SK-N-SH (cell line): ENCODE measurements at regions not wholly inside any gene's neighbourhood (a gene's known extent, or its start where the extent isn't known, plus 50 kb on each side); places are given as distances from the start of the nearest gene placed in this dataset.

Experiments used
- CTCF ChIA-PET: fragments of 300-600, 350-600 bp; formaldehyde crosslinking; extraction: SDS; loops from one replicate; lab custom pipeline; 2021; lab: Yijun Ruan, JAX
- POLR2A ChIA-PET: fragments of 350-600 bp; sonication (Branson Sonifier 250); formaldehyde crosslinking; extraction: SDS; loops from one replicate; lab custom pipeline; 2020; ENCODE audit warnings: antibody characterized with exemption, inconsistent platforms; lab: Yijun Ruan, JAX
- DNase-seq: peaks from one replicate; pipeline ENCODE4 v3.0.0; 2012
- H2AFZ ChIP-seq: fragments of 200-600 bp; sonication (generic); 2 replicates; pipeline ENCODE4 v1.8.1; 2016; ENCODE audit warnings: antibody characterized with exemption, mild to moderate bottlenecking, low read depth
- H3F3A ChIP-seq: fragments of 200-600 bp; sonication (generic); replicated peaks from 2 replicates; pipeline ENCODE3; 2016; ENCODE audit warnings: antibody characterized with exemption, mild to moderate bottlenecking; ENCODE audit not compliant: insufficient read depth
- H3K27ac ChIP-seq, 2 experiments: fragments of 200-500 bp in 1 of 2; fragments of 200-600 bp in 1 of 2; sonication (Bioruptor generic) in 1 of 2; sonication (generic), shearing (Covaris generic) in 1 of 2; 2 replicates each; pipeline versions ENCODE4 v1.5.1 to v1.6.1; 2014 to 2016; ENCODE audit warnings: low read depth in 2 of 2, inconsistent platforms in 1 of 2, low read length in 1 of 2, mild to moderate bottlenecking in 1 of 2, mixed read lengths in 1 of 2
- H3K27me3 ChIP-seq: fragments of 200-600 bp; sonication (generic), shearing (Covaris generic); 2 replicates; pipeline ENCODE4 v1.6.1; 2016; ENCODE audit warnings: mixed run types; ENCODE audit not compliant: insufficient read depth
- H3K36me3 ChIP-seq, 2 experiments: fragments of 200-500 bp in 1 of 2; fragments of 200-600 bp in 1 of 2; sonication (Bioruptor generic) in 1 of 2; sonication (generic) in 1 of 2; replicated peaks in 1 of 2; 2 replicates each; pipeline versions ENCODE3 to v1.5.1; 2014 to 2016; ENCODE audit warnings: low read length in 1 of 2, mild to moderate bottlenecking in 1 of 2; ENCODE audit not compliant: insufficient read depth in 2 of 2, control insufficient read depth in 1 of 2
- H3K4me1 ChIP-seq, 2 experiments: fragments of 200-500 bp in 1 of 2; fragments of 200-600 bp in 1 of 2; sonication (Bioruptor generic) in 1 of 2; sonication (generic), shearing (Covaris generic) in 1 of 2; 2 replicates each; pipeline versions ENCODE4 v1.5.1 to v1.6.1; 2014 to 2016; ENCODE audit warnings: low read depth in 1 of 2, low read length in 1 of 2, mixed run types in 1 of 2; ENCODE audit not compliant: insufficient read depth in 2 of 2, control insufficient read depth in 1 of 2
- H3K4me2 ChIP-seq: fragments of 200-600 bp; sonication (generic), shearing (Covaris generic); 2 replicates; pipeline ENCODE4 v1.6.1; 2017; ENCODE audit warnings: mixed run types
- H3K4me3 ChIP-seq, 2 experiments: fragments of 200-500 bp in 1 of 2; fragments of 200-600 bp in 1 of 2; sonication (Bioruptor generic) in 1 of 2; sonication (generic), shearing (Covaris generic) in 1 of 2; 2 replicates each; pipeline versions ENCODE4 v1.5.1 to v1.8.1; 2014 to 2016; ENCODE audit warnings: low read depth in 2 of 2, inconsistent platforms in 1 of 2, low read length in 1 of 2, mild to moderate bottlenecking in 1 of 2, mixed read lengths in 1 of 2, moderate library complexity in 1 of 2
- H3K79me2 ChIP-seq: fragments of 200-600 bp; sonication (generic); 2 replicates; pipeline ENCODE4 v1.8.1; 2017; ENCODE audit warnings: mild to moderate bottlenecking; ENCODE audit not compliant: insufficient read depth
- H3K9ac ChIP-seq: fragments of 200-600 bp; sonication (generic); 2 replicates; pipeline ENCODE4 v1.6.1; 2017; ENCODE audit warnings: mixed run types
- H3K9me2 ChIP-seq: fragments of 200-600 bp; sonication (generic); 2 replicates; pipeline ENCODE4 v1.6.1; 2017; ENCODE audit warnings: mixed run types
- H3K9me3 ChIP-seq: fragments of 200-600 bp; sonication (generic); 2 replicates; pipeline ENCODE4 v1.6.1; 2017; ENCODE audit warnings: mixed run types, mild to moderate bottlenecking, moderate library complexity
- H4K20me1 ChIP-seq: fragments of 200-600 bp; sonication (generic); 2 replicates; pipeline ENCODE4 v1.6.1; 2017; ENCODE audit warnings: mild to moderate bottlenecking, mixed run types; ENCODE audit not compliant: insufficient read depth
- ELF1 ChIP-seq: IDR thresholded peaks from 2 replicates; pipeline ENCODE4 v1.4.0; 2012
- EP300 ChIP-seq, 2 experiments: IDR thresholded peaks; 2 replicates each; pipeline versions ENCODE4 v1.4.0 to v1.6.1; 2012; ENCODE audit warnings: borderline replicate concordance in 1 of 2, low read depth in 1 of 2, low read length in 1 of 2
- EZH2phosphoT487 ChIP-seq: fragments of 200-600 bp; sonication (generic); IDR thresholded peaks from 2 replicates; pipeline ENCODE4 v1.6.1; 2017; ENCODE audit warnings: low read depth, mixed run types, mild to moderate bottlenecking, antibody characterized with exemption, moderate library complexity, borderline replicate concordance
- FOSL2 ChIP-seq: IDR thresholded peaks from 2 replicates; pipeline ENCODE4 v1.4.0; 2012; ENCODE audit warnings: low read depth, mild to moderate bottlenecking, moderate library complexity, borderline replicate concordance
- FOXJ3 ChIP-seq: sonication (generic); formaldehyde crosslinking; IDR thresholded peaks from 2 replicates; pipeline ENCODE4 v1.5.1; 2020; ENCODE audit warnings: mild to moderate bottlenecking, missing genetic modification reagents
- GABPA ChIP-seq: IDR thresholded peaks from 2 replicates; pipeline ENCODE4 v1.4.0; 2012; ENCODE audit warnings: low read depth, mild to moderate bottlenecking
- GATA2 ChIP-seq: sonication (generic); formaldehyde crosslinking; IDR thresholded peaks from 2 replicates; pipeline ENCODE4 v1.5.0; 2020; ENCODE audit warnings: mild to moderate bottlenecking, missing genetic modification reagents
- MEF2A ChIP-seq: IDR thresholded peaks from 2 replicates; pipeline ENCODE4 v1.4.0; 2012; ENCODE audit warnings: low read depth, borderline replicate concordance
- NFIC ChIP-seq: IDR thresholded peaks from 2 replicates; pipeline ENCODE4 v1.4.0; 2012; ENCODE audit warnings: borderline replicate concordance
- NRF1 ChIP-seq: IDR thresholded peaks from 2 replicates; pipeline ENCODE4 v1.6.1; 2012; ENCODE audit warnings: low read depth, mild to moderate bottlenecking, low read length
- PBX3 ChIP-seq: IDR thresholded peaks from 2 replicates; pipeline ENCODE4; 2012
- RCOR1 ChIP-seq: fragments of 150-350 bp; IDR thresholded peaks from 2 replicates; pipeline ENCODE4 v1.6.1; 2017; ENCODE audit warnings: antibody characterized with exemption, low read length
- SIN3A ChIP-seq: IDR thresholded peaks from 2 replicates; pipeline ENCODE4 v1.6.1; 2012; ENCODE audit warnings: low read depth, mild to moderate bottlenecking, low read length, moderate library complexity, borderline replicate concordance
- SMC3 ChIP-seq: IDR thresholded peaks from 2 replicates; pipeline ENCODE4 v1.6.1; 2012; ENCODE audit warnings: low read depth, low read length, improper control_type of control experiment
- TAF1 ChIP-seq: IDR thresholded peaks from 2 replicates; pipeline ENCODE4 v1.6.1; 2012; ENCODE audit warnings: low read depth, mild to moderate bottlenecking, low read length, moderate library complexity, borderline replicate concordance
- TCF12 ChIP-seq: IDR thresholded peaks from 2 replicates; pipeline ENCODE4 v1.4.0; 2012
- TEAD4 ChIP-seq: IDR thresholded peaks from 2 replicates; pipeline ENCODE4 v1.4.0; 2012; ENCODE audit warnings: mild to moderate bottlenecking, borderline replicate concordance; ENCODE audit not compliant: insufficient read depth
- USF2 ChIP-seq: fragments of 150-350 bp; IDR thresholded peaks from 2 replicates; pipeline ENCODE4 v1.6.1; 2017; ENCODE audit warnings: antibody characterized with exemption, low read length, low read depth, borderline replicate concordance
- YY1 ChIP-seq: IDR thresholded peaks from 2 replicates; pipeline ENCODE4 v1.4.0; 2012; ENCODE audit warnings: low read depth, mild to moderate bottlenecking
- WGBS: methylation state at CpG from one replicate; pipeline ENCODE4 v1.1.6; 2017; ENCODE audit warnings: low lambda C conversion rate; 5-methylcytosine and 5-hydroxymethylcytosine counted together
- TF ChIP-seq, protein P1 (sequence below): IDR thresholded peaks from 2 replicates; pipeline ENCODE4 v1.4.0; 2012; ENCODE audit warnings: low read depth, borderline replicate concordance

DNA sequence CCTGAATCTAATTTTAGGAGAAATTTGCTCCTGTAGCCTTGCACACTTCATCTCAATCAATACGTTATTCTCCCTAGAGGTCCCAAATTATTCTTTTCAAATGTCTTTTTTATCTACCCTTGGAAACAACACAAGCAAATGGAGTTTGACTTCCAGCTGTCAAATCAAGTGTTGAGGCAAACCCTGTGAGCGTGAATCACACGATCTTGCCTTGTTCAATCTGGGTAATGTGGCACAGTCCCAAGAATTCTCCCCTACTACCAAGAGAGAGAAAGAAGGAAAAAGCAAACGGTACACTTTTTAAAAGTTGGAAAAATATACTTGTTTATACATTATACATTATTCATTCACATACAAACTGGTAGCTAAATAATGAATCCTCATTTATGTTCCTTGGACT is 2035.3 kb upstream of the CELF4 start:
- TF ChIP-seq TEAD4 (no peak), RCOR1 (no peak), SMC3 (no peak), GATA2 (CRISPR knock-in tag) (no peak), NFIC (no peak), GABPA (no peak), MEF2A (no peak), YY1 (no peak), NRF1 (no peak), ELF1 (no peak), PBX3 (no peak), EP300 (IDR thresholded peaks at IDR 0.05; ENCODE audit: borderline replicate concordance in 1 of 2, low read depth in 1 of 2, low read length in 1 of 2) (no peak)
- TF ChIP-seq, all 33 proteins: peak for 0
- no peak overlapping the region for H3K4me2 ChIP-seq
- H2AFZ ChIP-seq: no peak overlapping the region
- H3K36me3 ChIP-seq: no peaks in the 10 kb centered on the region
- no peaks in the 10 kb centered on the region for H3K9me2 ChIP-seq
- no peak overlapping the region for H3K4me3 ChIP-seq
- DNase-seq: no peak
- no peaks in the 10 kb centered on the region for H3K9me3 ChIP-seq
- peaks cover 0 to 5% of the 10 kb centered on the region in 2 experiments; a peak in 1 of 4 replicates for H3K4me1 ChIP-seq
- H3K79me2 ChIP-seq: no peaks in the 10 kb centered on the region
- no peaks in the 10 kb centered on the region for H3K27me3 ChIP-seq
- no peak overlapping the region for H3K9ac ChIP-seq
- H4K20me1 ChIP-seq: no peaks in the 10 kb centered on the region
- 42% methylated on average over 4 of the region's 4 CpGs for WGBS
- H3K27ac ChIP-seq: no peak overlapping the region
- POLR2A ChIA-PET: no interaction called here
- H3F3A ChIP-seq: no peaks in the 10 kb centered on the region
- CTCF ChIA-PET: no interaction called here

DNA sequence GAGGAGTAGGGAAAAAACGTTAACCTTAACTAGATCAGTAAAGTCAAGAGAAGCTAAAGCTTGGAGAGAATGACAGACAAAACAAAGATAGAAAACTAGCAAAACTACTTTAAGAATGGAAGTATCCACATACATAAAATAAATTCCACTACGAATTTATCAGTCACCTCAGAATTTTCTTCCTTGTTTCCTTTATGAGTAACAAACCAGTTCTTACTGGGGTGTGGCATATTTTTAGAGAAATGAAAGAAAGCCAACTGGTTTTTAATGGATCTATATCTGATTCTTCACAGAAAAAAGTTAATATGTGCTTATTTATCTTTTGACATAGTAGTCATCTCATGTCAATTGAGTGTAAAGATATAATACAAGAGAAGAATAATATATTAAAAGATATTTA is 2033.7 kb upstream of the CELF4 start:
- Histone ChIP-seq H3K79me2 (no peaks in the 10 kb centered on the region), H3K9me3 (no peaks in the 10 kb centered on the region), H3K4me1 (peaks cover 0 to 5% of the 10 kb centered on the region in 2 experiments; a peak in 1 of 4 replicates), H3F3A (no peaks in the 10 kb centered on the region), H3K36me3 (no peaks in the 10 kb centered on the region), H3K9me2 (no peaks in the 10 kb centered on the region), H3K27me3 (no peaks in the 10 kb centered on the region), H2AFZ (no peak overlapping the region), H4K20me1 (no peaks in the 10 kb centered on the region), H3K4me2 (no peak overlapping the region), H3K4me3 (no peak overlapping the region), H3K9ac (no peak overlapping the region)
- ChIA-PET CTCF (no interaction called here), POLR2A (no interaction called here)
- 35% methylated on average over 2 of the region's 2 CpGs for WGBS
- no peak for DNase-seq
- TF ChIP-seq, protein P1, sequence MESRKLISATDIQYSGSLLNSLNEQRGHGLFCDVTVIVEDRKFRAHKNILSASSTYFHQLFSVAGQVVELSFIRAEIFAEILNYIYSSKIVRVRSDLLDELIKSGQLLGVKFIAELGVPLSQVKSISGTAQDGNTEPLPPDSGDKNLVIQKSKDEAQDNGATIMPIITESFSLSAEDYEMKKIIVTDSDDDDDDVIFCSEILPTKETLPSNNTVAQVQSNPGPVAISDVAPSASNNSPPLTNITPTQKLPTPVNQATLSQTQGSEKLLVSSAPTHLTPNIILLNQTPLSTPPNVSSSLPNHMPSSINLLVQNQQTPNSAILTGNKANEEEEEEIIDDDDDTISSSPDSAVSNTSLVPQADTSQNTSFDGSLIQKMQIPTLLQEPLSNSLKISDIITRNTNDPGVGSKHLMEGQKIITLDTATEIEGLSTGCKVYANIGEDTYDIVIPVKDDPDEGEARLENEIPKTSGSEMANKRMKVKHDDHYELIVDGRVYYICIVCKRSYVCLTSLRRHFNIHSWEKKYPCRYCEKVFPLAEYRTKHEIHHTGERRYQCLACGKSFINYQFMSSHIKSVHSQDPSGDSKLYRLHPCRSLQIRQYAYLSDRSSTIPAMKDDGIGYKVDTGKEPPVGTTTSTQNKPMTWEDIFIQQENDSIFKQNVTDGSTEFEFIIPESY: no peak
- TF ChIP-seq ELF1 (no peak), FOSL2 (no peak), TAF1 (no peak), FOXJ3 (CRISPR knock-in tag) (no peak), USF2 (no peak), TEAD4 (no peak), SMC3 (no peak), RCOR1 (no peak), TCF12 (no peak), EZH2phosphoT487 (no peak), SIN3A (no peak)
- TF ChIP-seq, all 33 proteins: peak for 0
- H3K27ac ChIP-seq: no peak overlapping the region
